ENCODE measurements at regions not wholly inside any gene's neighbourhood (a gene's known extent, or its start where the extent isn't known, plus 50 kb on each side); places are given as distances from the start of the nearest gene placed in this dataset.
A peak's percentile ranks its signal among the peaks of the same experiment; 100 is the strongest.

DNA sequence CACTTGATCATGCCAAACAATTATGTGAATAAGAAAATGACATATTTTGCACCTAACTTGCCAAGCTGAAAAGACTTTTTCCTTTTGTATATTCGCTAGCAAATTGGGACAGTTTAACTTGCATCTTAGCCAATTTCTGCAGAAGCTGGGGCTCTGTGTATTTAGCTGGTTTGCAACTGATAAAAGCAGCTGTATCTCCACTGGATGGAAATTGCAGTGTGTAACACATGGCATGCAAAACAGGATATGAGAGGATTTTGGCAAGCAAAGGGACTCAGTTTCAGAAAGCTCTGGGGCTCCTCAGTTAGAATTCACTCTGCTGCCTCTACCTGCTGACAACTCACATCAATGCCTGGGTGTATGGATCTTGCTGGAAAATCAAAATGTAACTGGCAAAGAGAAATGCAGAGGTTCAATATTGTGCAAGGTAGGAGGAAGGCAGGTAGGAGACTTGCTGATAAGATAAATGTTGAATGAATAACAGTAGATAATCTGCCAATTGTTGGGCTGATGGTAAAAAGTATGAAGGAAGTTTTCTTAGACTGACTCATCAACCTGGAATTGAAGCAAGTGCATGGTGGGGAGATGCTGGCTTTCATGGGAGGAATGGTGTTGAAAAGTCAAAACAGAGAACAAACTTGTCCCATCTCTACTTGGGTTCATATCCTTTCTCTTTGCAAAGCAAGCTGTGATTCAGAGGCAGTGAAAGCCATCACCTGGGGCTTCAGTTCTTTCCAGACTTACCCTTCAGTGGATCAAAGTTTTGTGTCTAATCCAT, 546.9 kb upstream of the AMELY start:
- Histone ChIP-seq H3K36me3 (ENCODE audit: insufficient read depth, low read length) (no peaks in the 10 kb centered on the region; the same call in 1 of the 2 replicates), H3K4me1 (ENCODE audit: insufficient read depth, low read length, severe bottlenecking) (peaks cover 44% of the 10 kb centered on the region), H3K27ac (ENCODE audit: low read depth, low read length, poor library complexity, severe bottlenecking) (peak overlapping the region; percentile 74), H3K27me3 (ENCODE audit: insufficient read depth, low read length) (no peaks in the 10 kb centered on the region), H3K4me2 (ENCODE audit: low read length) (peak overlapping the region; percentile 78), H3K9me3 (ENCODE audit: low read length) (no peaks in the 10 kb centered on the region), H3K4me3 (ENCODE audit: low read depth, low read length, poor library complexity, severe bottlenecking) (peak overlapping the region; percentile 64), H3K79me2 (ENCODE audit: insufficient read depth, low read length) (no peaks in the 10 kb centered on the region), H4K20me1 (ENCODE audit: insufficient read depth, low read length) (no peaks in the 10 kb centered on the region), H2AFZ (ENCODE audit: low read length) (no peak overlapping the region), H3K9me2 (ENCODE audit: low read depth, low read length) (no peaks in the 10 kb centered on the region), H3F3A (ENCODE audit: insufficient read depth, low read length) (no peaks in the 10 kb centered on the region), H3K9ac (ENCODE audit: low read length) (peak overlapping the region; percentile 67)
- no peak for TF ChIP-seq EZH2 (IDR thresholded peaks at IDR 0.05; ENCODE audit: borderline replicate concordance, low read length)
- TF ChIP-seq, protein P1, sequence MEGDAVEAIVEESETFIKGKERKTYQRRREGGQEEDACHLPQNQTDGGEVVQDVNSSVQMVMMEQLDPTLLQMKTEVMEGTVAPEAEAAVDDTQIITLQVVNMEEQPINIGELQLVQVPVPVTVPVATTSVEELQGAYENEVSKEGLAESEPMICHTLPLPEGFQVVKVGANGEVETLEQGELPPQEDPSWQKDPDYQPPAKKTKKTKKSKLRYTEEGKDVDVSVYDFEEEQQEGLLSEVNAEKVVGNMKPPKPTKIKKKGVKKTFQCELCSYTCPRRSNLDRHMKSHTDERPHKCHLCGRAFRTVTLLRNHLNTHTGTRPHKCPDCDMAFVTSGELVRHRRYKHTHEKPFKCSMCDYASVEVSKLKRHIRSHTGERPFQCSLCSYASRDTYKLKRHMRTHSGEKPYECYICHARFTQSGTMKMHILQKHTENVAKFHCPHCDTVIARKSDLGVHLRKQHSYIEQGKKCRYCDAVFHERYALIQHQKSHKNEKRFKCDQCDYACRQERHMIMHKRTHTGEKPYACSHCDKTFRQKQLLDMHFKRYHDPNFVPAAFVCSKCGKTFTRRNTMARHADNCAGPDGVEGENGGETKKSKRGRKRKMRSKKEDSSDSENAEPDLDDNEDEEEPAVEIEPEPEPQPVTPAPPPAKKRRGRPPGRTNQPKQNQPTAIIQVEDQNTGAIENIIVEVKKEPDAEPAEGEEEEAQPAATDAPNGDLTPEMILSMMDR (IDR thresholded peaks at IDR 0.05; ENCODE audit: low read length): no peak

DNA sequence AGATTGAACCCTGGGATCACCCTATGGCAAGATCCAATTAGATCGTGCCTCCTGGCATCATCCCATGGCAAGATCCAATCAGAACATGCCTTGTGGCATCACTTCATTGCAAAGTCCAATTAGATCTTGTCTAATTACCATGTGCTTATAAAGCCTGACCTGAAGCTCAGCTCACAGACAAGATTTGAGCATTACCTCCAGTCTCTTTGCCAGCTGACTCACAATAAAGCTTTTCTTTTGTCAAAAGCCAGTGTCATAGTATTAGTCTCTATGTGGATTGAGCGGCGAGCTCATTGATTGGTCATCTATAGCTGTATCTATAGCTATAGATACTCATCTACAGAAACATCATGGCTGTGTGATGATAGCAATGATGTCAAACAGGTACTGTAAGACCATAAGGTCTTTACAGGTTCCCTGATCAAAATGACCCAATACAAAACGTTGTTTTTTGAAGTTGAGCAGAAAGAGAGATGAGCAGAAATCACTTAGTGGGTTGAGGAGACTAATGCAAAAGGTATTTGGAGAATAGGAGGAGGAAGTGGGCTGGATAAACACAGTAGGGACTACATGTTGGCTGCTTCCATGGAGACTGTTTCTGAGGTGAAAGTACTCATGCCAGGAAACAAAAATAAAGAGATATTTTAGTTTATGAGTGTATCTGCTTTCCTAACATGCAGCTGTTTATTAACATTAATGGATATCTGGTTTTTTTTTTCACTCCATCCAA, 545.9 kb upstream of the AMELY start:
- Histone ChIP-seq H3K4me2 (ENCODE audit: low read length) (peak overlapping the region; percentile 78), H3K79me2 (ENCODE audit: insufficient read depth, low read length) (no peaks in the 10 kb centered on the region), H3K9me2 (ENCODE audit: low read depth, low read length) (no peaks in the 10 kb centered on the region), H2AFZ (ENCODE audit: low read length) (no peak overlapping the region), H3K9me3 (ENCODE audit: low read length) (no peaks in the 10 kb centered on the region), H3K4me3 (ENCODE audit: low read depth, low read length, poor library complexity, severe bottlenecking) (no peak overlapping the region), H4K20me1 (ENCODE audit: insufficient read depth, low read length) (no peaks in the 10 kb centered on the region), H3K27me3 (ENCODE audit: insufficient read depth, low read length) (no peaks in the 10 kb centered on the region), H3K9ac (ENCODE audit: low read length) (peak overlapping the region; percentile 67; the same call in 1 of the 2 replicates), H3K4me1 (ENCODE audit: insufficient read depth, low read length, severe bottlenecking) (peaks cover 53% of the 10 kb centered on the region), H3F3A (ENCODE audit: insufficient read depth, low read length) (no peaks in the 10 kb centered on the region), H3K36me3 (ENCODE audit: insufficient read depth, low read length) (no peaks in the 10 kb centered on the region; the same call in 1 of the 2 replicates), H3K27ac (ENCODE audit: low read depth, low read length, poor library complexity, severe bottlenecking) (peak overlapping the region; percentile 74)
- TF ChIP-seq EZH2 (IDR thresholded peaks at IDR 0.05; ENCODE audit: borderline replicate concordance, low read length): no peak
- TF ChIP-seq, protein P1 (IDR thresholded peaks at IDR 0.05; ENCODE audit: low read length): no peak

DNA sequence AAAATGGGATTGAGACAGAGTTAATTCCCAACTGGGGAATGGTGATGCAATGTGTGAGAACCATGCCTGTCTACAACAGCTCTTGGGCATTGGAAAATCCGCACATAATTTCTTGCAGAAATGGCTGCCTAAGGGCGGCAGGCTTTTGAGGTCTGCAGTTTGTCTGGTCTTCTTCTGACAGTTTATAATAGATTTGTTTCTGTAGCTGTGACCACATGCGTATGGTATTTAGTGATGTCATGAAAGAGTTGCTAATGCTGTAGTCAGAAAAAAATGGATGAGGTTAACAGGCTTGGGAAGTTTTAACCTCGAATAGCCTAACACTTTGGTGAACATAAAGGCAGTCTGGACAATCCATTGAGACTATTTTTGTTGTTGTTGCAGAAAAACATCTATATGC, 544.1 kb upstream of the AMELY start:
- Histone ChIP-seq H3K27ac (ENCODE audit: low read depth, low read length, poor library complexity, severe bottlenecking) (no peak overlapping the region), H3K9me2 (ENCODE audit: low read depth, low read length) (no peaks in the 10 kb centered on the region), H3K9me3 (ENCODE audit: low read length) (no peaks in the 10 kb centered on the region), H3K36me3 (ENCODE audit: insufficient read depth, low read length) (no peaks in the 10 kb centered on the region; the same call in 1 of the 2 replicates), H3K27me3 (ENCODE audit: insufficient read depth, low read length) (no peaks in the 10 kb centered on the region), H3K4me1 (ENCODE audit: insufficient read depth, low read length, severe bottlenecking) (peaks cover 68% of the 10 kb centered on the region), H4K20me1 (ENCODE audit: insufficient read depth, low read length) (no peaks in the 10 kb centered on the region), H3K4me3 (ENCODE audit: low read depth, low read length, poor library complexity, severe bottlenecking) (no peak overlapping the region), H3K9ac (ENCODE audit: low read length) (no peak overlapping the region), H3K4me2 (ENCODE audit: low read length) (no peak overlapping the region), H2AFZ (ENCODE audit: low read length) (no peak overlapping the region), H3K79me2 (ENCODE audit: insufficient read depth, low read length) (no peaks in the 10 kb centered on the region), H3F3A (ENCODE audit: insufficient read depth, low read length) (no peaks in the 10 kb centered on the region)
- no peak for TF ChIP-seq EZH2 (IDR thresholded peaks at IDR 0.05; ENCODE audit: borderline replicate concordance, low read length)
- TF ChIP-seq, protein P1 (IDR thresholded peaks at IDR 0.05; ENCODE audit: low read length): no peak
